DMS 273 (cell line): ENCODE measurements at regions not wholly inside any gene's neighbourhood (a gene's known extent, or its start where the extent isn't known, plus 50 kb on each side); places are given as distances from the start of the nearest gene placed in this dataset.

Experiments
- DNase-seq: peaks from one replicate; lab custom pipeline; 2025; ENCODE audit not compliant: unreplicated experiment; lab: John Stamatoyannopoulos, UW

DNA sequence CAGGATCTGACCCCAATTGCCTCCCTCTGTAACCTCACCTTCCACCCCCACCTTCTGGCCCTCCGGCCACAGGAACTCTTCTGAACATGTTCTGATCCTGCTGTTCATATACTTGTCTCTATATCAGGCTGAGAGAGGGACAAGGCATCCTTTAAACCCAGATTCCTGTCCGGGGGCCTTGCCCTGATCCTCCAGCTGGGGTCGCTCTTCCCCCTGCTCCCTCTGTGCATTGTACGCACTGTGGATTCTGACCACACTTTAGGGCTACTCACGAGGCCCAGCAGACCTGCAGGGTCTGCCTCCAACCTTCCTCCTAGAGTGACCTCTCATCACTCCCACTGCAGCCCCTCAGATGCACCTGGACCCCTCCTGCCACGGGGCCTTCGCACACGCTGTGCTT, 269.3 kb downstream of the UQCRFS1 start:
- DNase-seq, result peak; percentile 8

DNA sequence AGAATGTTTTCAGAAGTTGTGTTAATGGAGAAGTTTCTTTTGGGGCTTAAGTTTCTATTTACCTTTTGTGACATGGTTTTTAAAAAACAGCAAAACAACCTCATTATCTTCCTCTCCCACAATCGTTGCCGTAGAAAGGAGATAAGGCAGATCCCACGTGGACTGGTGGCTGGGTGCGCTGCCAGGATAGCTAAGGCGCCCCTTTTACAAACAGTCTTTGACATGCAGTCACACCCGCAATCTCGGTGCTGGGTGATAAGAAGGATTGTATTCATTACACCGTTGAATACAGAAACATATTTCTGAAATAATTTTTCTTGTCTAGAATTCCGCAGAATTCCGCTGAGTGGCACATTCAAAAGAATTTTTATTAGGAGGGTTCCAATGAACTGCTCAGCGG, 271.1 kb downstream of the UQCRFS1 start:
- DNase-seq, result no peak

DNA sequence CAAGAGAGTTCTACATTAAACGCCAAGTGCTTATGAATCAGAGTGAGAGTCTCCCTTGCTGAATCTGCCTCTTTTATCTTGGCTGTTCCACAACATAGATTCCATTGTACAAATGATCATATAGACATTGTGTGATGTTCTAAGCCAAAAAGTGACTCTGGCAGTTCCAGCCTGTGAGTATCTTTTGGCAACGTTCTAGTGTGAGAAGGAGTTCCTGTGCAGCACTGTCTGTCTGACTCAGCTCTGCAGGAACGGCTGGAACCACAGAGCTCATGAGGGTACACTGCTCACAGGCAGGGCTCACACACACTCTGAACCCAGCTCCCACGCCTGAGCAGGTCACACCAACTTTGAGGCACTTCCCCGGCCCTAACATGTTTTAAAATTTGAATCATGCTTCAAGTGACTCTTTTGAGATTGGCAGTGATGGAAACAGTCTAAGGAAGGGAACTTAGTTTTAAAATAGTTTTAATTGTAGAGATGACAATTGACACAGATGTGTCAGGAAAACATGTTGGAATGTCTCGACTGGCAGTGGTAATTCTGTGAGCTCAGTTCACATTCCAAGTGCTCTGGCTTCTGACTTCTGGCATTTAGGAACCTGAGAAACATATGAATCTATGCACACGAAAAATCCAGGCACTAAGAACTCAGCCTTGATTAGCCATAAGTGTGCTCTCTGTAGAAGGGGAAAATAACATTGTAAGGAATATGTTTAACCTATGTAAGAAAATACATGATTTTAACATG, 272.0 kb downstream of the UQCRFS1 start:
- DNase-seq, result no peak

DNA sequence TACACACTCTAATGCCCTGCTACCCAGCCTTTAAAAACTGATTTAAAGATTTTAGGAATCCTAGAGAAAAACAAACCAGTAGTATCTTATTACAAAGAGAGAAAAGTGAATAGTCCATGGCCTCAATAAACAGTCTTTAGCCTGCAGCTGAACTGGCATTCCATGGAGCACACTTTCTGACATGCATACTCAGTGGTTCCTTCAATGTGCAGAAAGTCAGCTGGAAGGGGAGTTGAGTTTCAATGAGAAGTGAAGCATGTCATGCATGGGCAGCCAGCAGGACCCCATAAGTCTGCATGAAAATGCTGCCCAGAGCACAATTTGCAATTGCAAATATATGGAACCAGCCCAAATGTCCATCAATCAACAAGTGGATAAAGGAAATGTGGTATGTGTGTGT, 273.7 kb downstream of the UQCRFS1 start:
- DNase-seq, result no peak

DNA sequence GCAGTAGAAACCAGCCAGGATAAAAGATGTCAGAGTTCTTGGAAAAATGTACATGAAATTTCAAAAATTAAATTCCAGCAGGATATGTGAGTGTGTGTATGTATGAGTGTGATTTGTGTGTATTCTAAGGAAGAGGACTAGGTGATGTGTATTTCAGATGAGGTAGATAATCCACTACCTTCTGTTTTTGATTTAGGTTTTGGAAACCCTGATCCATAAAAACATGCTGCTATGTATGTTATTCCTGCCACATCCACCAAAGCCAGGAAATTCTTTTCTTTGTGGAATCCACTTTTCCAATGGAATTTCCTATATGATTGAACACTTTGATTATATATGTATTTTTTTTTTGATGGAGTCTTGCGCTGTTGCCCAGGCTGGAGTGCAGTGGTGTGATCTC, 276.9 kb downstream of the UQCRFS1 start:
- no peak for DNase-seq

DNA sequence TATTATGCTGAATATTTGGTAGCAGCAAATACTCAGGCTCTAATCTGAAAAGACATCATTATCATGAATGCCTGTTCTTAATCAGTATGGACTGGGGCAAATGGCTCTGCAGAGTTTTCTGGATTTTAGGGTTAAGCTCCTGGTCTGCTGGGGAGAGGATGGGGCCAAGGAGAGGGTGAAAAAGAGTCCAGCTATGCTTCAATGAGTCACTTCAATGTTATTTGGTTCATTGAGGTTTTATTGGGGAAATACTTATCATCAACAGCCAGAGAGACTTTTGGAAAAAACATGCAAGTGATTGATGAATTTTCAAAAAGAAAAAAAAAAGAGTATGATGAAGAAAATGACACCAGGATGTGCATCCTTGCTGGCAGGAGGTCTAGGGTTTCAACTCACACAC, 278.3 kb downstream of the UQCRFS1 start:
- no peak for DNase-seq

DNA sequence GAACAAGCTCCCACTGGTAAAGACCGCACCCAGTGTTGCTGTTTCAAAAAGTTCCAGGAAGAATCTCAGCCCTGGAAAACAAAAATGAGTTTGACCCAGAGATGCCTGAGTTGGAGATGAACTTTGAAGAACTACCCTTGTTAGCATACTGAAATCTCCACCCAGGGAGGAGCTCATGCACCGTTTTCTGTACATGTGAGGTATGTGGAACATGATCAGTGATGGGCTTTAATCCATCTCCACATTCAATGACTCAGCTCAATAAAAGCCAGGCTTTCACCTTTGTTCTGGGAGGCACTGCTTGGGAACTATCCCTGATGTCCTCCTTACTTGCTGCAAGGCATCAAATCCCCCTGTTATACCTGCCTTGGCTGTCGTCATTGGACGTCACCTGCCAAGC, 279.9 kb downstream of the UQCRFS1 start:
- no peak for DNase-seq

DNA sequence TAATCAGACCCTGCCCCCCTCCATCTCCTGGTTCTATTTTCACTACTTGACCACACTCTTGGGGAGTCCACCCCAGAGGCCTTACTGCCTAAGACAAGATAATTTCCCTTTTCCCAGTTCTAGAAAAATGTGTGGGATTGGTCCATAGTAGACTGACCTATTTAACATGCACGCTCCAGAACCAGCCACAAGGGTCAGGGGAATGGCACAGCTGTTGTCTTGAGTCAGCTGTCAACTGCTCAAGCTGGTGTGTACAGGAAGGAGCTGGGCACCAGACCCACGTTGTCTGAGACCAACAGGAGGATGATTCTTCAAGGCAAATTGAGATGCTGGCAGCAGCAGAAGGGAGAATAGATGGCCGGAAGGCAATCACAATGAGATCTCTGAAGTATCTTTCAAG, 280.5 kb downstream of the UQCRFS1 start:
- DNase-seq, result no peak

DNA sequence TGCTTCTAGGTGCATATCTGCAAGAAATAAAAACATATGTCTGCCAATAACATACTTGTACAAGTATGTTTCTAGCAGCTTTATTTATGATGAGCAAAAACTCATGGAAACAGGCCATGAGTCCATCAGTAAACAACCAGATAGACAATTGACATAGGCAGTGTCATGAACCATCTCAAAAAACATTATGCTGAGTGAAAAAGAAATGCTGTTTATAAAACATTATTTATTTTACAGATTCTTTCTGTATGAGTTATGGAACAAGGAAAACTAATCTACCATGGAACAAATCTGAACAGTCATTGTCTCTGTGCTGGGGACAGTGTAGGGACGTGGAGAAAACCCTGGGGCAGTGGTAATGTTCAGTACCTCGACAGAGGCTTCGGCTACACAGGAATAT, 283.9 kb downstream of the UQCRFS1 start:
- no peak for DNase-seq

DNA sequence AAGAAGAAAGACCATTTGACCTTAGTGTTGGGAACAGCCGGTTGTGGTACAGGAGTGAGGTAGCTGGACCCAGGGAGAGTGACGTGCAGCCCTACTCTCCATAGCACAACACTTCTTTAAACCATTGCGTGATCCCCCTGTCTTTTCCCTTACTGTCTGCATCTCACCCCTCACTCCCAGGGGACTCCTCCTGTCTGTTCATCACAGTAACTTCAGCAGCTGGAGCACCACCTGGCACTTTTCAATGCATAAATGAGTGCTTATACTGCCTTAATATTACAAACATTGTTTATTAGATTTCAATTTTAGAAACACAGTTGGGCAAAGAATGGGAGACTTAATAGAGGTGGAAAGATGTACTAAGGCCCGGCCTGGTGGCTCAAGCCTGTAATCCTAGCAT, 285.5 kb downstream of the UQCRFS1 start:
- DNase-seq, result peak; percentile 9

DNA sequence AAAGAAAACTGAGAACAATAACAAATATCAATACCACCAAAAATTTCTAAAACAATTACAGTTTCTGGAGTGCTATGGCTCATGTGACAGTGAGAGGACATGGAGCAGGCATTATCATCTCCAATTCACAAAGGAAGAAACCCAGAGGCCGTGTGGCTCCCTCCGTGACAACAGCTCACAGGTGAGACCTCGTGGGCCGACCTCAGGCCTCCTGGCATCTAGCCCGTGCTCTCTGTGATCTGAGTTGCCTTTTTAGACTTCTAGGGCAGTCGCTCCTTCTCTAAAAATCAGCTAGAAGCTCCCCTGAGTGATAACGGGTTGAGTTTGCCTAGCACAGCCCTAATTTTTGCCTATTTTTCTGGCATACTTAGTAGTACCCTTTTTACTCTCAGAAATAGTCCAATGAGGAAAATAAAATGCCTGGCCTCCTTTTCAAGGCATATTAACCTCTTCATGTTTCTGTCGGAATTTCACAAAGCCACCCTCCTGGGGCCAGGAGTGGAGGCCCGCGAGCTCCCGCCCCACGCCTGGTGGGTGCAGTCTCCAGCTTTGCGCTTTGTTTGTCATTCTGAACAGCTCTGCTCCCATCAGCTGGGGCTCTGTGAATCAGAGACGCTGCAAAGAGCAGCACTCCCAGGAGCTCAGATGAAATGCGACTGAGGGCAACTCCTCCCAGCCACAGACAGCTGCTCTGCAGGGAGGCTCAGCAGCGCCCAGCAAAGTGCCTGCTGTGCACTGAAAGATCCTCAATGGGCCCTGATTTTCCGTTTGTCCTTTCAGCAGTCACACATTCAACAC, 292.5 kb downstream of the UQCRFS1 start:
- no peak for DNase-seq

DNA sequence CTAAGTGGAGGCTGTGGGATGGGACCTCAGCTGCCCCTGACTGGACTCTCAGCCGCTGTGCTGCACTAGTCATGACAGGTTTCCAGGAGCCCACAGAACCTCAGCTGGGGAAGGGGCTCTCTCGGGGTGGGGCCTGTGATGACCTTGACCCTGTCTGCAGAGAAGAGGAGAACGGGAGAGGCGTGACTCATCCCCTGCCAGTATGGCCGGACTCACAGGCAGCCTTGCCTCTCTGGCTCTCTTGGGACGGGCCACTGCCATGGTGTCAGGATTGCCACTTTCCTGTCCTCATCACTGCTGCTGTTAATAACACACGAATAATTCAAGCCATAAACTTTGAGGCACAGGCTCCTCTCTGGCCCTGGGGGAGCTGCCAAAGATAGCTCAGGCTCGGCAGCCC, 295.3 kb downstream of the UQCRFS1 start:
- no peak for DNase-seq

DNA sequence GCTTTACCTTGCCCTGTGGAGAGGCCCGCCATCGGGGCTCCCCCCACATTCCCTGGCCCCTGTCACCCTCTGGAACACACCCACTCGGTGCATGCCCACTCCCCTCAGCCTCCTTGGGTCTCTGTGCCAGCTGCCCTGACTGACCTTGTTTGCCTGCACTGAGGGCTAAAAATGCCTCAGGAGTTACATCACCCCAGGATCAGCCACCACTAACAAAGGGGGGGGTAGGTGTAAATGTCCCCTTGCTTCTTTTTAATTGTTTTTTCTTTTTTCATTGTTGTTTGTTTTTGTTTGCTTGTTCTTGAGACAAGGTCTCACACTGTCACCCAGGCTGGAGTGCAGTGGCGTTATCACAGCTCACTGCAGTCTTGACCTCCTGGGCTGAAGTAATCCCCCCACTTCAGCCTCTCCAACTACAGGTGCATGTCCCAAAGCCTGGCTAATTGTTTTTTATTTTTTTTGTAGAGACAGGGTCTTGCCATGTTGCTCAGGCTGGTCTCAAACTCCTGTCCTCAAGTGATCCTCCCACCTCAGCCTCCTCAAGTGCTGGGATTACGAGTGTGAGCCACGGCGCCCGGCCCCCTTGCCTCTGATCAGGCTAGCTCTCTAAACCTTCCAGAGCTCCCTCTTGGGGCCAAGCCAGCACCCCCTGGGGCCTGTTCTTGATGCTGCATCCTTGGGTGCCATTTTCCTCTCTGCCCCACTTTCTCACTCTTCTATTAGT, 297.1 kb downstream of the UQCRFS1 start:
- no peak for DNase-seq

DNA sequence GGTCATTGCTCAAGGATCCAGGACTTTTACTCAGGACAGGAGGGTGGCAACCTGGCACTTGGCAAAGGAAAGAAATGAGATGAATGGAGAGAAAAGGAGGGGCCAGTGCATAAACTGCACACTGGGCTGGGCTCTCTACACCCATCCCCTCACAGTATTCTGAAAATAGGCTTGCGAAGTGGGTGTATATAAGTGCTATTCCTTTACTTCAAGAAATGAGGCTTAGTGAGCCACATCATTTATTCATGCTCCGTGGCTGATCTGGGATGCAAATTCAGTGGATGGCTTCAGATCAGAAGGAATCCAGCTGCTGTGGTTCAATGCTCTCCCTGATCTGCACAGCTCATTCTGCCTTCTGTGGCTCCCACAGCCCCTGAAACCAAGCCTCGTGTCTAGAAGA, 297.7 kb downstream of the UQCRFS1 start:
- DNase-seq, result no peak

DNA sequence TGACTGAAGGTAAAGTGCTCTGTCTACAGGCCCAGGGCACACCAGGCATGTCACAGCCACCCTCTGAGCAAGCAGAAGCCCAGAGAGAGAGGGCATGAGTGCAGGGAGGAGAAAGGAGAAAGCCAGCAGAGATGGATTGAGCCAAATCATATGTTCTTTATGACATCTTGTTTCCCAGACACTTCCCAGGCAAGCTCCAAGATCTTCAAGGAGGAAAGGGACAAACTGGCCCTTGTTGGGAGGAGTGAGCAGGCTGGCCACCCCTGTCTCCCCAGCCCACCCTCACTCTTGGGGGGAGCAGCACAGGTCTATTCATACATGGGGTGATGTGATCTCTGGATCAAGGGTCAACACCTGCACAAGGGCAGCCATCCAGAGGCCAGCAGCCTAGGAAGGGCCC, 298.8 kb downstream of the UQCRFS1 start:
- no peak for DNase-seq

DNA sequence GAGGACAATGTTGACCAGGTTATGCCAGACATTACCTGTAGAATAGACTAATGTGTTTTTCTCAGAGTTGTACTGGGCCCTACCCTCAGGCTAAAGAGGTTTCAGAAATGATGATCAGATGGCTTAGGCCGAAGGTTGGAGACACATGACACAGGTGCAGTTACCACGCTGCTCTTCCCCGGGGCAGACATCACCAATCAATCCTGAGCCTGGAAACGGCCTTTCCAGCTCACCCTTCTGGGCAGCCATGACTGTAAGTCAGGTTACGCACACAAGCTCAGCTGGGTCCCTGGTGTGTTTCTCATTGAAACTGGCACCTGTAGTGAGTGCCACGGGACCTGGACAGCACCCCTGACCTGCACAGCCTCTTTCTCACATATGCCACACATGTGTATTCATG, 299.3 kb downstream of the UQCRFS1 start:
- no peak for DNase-seq

DNA sequence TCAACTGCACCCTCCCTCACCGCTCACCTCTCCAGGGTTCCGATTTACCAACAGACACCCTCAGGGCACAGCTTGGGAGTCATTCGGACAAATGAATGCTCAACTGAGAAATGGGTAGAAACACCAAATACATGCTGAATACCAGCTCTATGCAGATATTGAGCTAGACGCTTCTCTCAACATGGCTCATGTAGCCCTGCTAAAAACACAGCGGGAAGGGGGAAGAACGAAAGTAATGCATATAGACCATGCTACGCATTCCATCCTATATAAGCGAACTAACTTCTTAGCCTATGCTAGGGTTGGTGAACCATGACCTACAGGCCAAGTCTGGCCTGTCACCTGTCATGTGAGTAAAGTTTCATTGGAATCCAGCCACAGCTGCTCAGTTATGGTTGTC, 304.0 kb downstream of the UQCRFS1 start:
- DNase-seq, result no peak

DNA sequence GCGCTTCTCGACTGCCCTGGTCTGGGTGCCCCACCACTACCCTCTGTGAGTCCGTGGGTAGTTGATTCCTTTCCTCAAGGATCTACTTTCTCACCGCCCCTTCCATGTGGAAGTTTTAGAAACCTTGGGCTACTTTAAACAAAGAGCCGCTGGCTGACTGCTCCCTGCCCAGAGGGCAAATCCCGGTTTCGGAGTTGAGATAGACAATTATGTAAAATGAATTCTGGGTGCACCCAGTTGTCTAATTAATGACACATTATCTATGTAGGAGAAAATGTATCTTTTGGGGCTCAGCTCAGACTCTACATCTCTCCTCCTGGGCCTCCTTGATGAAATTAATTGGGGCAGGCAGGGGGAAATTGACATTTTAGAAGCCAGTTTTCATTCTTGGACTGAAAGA, 305.4 kb downstream of the UQCRFS1 start:
- no peak for DNase-seq

DNA sequence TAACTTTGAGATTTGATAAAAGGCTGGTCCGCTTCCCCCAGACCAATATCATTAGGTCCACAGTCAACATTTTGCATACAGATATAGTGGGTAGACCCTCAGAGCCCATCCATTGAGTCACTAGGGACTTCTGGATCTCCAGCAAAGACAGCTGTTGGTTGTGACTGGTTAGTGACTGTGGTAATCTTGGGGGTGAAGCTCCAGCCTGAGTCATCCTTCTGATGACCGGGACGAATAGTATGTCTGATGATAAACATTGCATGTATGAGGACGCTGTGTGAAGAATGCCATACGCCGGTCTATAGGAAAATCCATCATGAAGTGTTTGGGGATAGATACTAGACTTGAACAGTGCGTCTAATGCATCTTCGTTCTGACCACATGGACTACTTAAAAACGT, 307.0 kb downstream of the UQCRFS1 start:
- no peak for DNase-seq

DNA sequence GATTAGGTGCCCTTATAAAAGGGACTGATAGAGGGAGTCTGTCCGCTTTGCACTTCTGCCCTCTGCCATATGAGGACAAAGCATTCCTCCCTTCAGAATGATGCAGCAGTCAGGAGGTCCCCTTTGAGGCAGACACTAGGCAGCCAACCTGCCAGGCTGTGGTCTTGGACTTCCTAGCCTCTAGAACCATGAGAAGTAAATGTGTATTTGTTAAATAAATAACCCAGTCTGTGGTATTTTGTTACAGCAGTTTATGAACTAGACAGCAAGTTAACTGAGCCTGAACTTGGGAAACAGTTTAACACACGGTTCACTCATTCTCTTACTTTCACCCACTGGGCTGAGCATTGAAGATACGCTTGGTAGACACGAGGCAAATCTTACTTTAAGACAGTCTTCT, 313.2 kb downstream of the UQCRFS1 start:
- DNase-seq, result no peak

DNA sequence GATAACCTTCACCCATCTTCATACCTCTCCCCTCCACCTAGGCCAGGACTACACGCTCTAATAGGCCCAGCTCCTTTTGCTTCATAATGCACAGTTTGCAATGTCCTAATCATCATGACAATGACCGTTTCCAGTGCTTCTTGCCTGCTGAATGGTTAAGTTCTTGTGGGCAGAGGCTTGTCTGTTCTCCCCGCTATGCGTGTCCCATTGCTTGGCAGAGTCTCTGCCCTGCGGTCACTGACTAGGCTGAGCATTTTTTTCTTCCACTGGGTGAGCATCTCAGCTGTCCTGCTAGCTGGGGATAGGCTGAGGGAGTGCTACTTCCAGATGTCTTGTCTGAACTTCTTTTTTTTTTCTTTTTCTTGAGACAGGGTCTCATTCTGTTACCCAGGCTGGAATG, 314.7 kb downstream of the UQCRFS1 start:
- DNase-seq, result no peak
